HL-60 (cell line): ENCODE measurements at regions not wholly inside any gene's neighbourhood (a gene's known extent, or its start where the extent isn't known, plus 50 kb on each side); places are given as distances from the start of the nearest gene placed in this dataset.

Experiments used
- DNase-seq, 2 experiments: peaks; one replicate each; pipeline ENCODE4 v3.0.0-alpha.2; 2010 to 2020; ENCODE audit warnings: low read depth in 1 of 2, low spot score in 1 of 2
- H3K27ac ChIP-seq: fragments of 250-450 bp; sonication (Bioruptor Pico); replicated peaks from 2 replicates; pipeline ENCODE4 v1.5.1; 2020; ENCODE audit warnings: mild to moderate bottlenecking, moderate library complexity
- H3K27me3 ChIP-seq: fragments of 250-450 bp; sonication (Bioruptor Pico); 2 replicates; pipeline ENCODE4 v1.5.1; 2021; ENCODE audit warnings: mild to moderate bottlenecking, moderate library complexity; ENCODE audit not compliant: insufficient read depth, poor library complexity, severe bottlenecking
- H3K4me3 ChIP-seq: replicated peaks from 2 replicates; pipeline ENCODE4 v1.5.1; 2011; ENCODE audit warnings: mild to moderate bottlenecking, control low read depth, low read length; ENCODE audit not compliant: insufficient read depth
- CTCF ChIP-seq: IDR thresholded peaks from one replicate; pipeline ENCODE4 v1.5.1; 2011; ENCODE audit warnings: low read length, control low read depth, inconsistent platforms; ENCODE audit not compliant: insufficient read depth
- GABPA ChIP-seq: IDR thresholded peaks from 2 replicates; pipeline ENCODE4 v1.6.1; 2012; ENCODE audit warnings: low read depth
- POLR2AphosphoS5 ChIP-seq: IDR thresholded peaks from 2 replicates; pipeline ENCODE4 v1.6.1; 2012; ENCODE audit warnings: low read depth
- REST ChIP-seq: IDR thresholded peaks from 2 replicates; pipeline ENCODE4 v1.6.1; 2012; ENCODE audit warnings: low read depth; ENCODE audit not compliant: insufficient replicate concordance
- SPI1 ChIP-seq: IDR thresholded peaks from 2 replicates; pipeline ENCODE4 v1.6.1; 2012; ENCODE audit warnings: low read depth, mild to moderate bottlenecking, borderline replicate concordance

- Histone ChIP-seq H3K4me3 (no peak overlapping the region), H3K27me3 (no peaks in the 10 kb centered on the region), H3K27ac (no peak overlapping the region)
- TF ChIP-seq POLR2AphosphoS5, result no peak
- no peak for TF ChIP-seq GABPA
- no peak for TF ChIP-seq CTCF
- TF ChIP-seq SPI1, result no peak
- no peak for TF ChIP-seq REST
- DNase-seq, result no peak
These were observed 235.6 kb downstream of the ERMARD start for GRCh38 chr6:169986848-169987498.

- Histone ChIP-seq H3K4me3 (no peak overlapping the region), H3K27me3 (no peaks in the 10 kb centered on the region), H3K27ac (no peak overlapping the region)
- no peak for TF ChIP-seq CTCF
- TF ChIP-seq SPI1, result no peak
- TF ChIP-seq GABPA, result no peak
- TF ChIP-seq POLR2AphosphoS5, result no peak
- no peak for TF ChIP-seq REST
- DNase-seq, result no peak
These were observed 234.9 kb downstream of the ERMARD start for GRCh38 chr6:169986171-169986847.

GRCh38 chr6:169985121-169986015 lies 233.9 kb downstream of the ERMARD start:
- TF ChIP-seq REST, result no peak
- no peak for TF ChIP-seq CTCF
- TF ChIP-seq POLR2AphosphoS5, result no peak
- TF ChIP-seq SPI1, result no peak
- no peak for TF ChIP-seq GABPA
- no peak for DNase-seq
- H3K27ac ChIP-seq, result no peak overlapping the region
- H3K4me3 ChIP-seq, result no peak overlapping the region
- H3K27me3 ChIP-seq, result no peaks in the 10 kb centered on the region
